ENCODE measurements at regions not wholly inside any gene's neighbourhood (a gene's known extent, or its start where the extent isn't known, plus 50 kb on each side); places are given as distances from the start of the nearest gene placed in this dataset.

- Histone ChIP-seq H3K27me3 (ENCODE audit: control insufficient read depth, insufficient read depth, low read length) (no peaks in the 10 kb centered on the region), H2AFZ (ENCODE audit: low read length) (no peak overlapping the region), H3K9ac (ENCODE audit: insufficient read depth, low read length) (no peak overlapping the region), H3K27ac (ENCODE audit: insufficient read depth, low read length) (no peak overlapping the region), H3K4me1 (ENCODE audit: control insufficient read depth, extremely low read depth, insufficient read depth, low read length) (no peaks in the 10 kb centered on the region), H4K20me1 (ENCODE audit: control insufficient read depth, extremely low read depth, insufficient read depth, low read length) (no peaks in the 10 kb centered on the region), H3K4me3 (replicated peaks in 1 of 4; ENCODE audit: control extremely low read depth in 1 of 4, insufficient read depth in 1 of 4, low read depth in 3 of 4, low read length in 4 of 4) (no peak overlapping the region), H3K79me2 (ENCODE audit: control insufficient read depth, insufficient read depth, low read length) (no peaks in the 10 kb centered on the region), H3K36me3 (ENCODE audit: control insufficient read depth, insufficient read depth, low read length) (no peaks in the 10 kb centered on the region), H3K4me2 (ENCODE audit: extremely low read depth, insufficient read depth, low read length) (no peak overlapping the region), H3K9me3 (ENCODE audit: control insufficient read depth, insufficient read depth, low read depth, low read length) (no peaks in the 10 kb centered on the region)
- DNase-seq (ENCODE audit: low read depth in 2 of 2): no peak
- TF ChIP-seq EZH2 (IDR thresholded peaks at IDR 0.05; ENCODE audit: low read length, missing control alignments) (no peak), CTCF (conservative IDR thresholded peaks at IDR 0.05 in 1 of 2, IDR thresholded peaks at IDR 0.05 in 1 of 2; ENCODE audit: low read depth in 1 of 2, low read length in 2 of 2) (no peak)
Measured at GRCh38 chr2:22340716-22341115, 1044.3 kb upstream of the KLHL29 start.

- no peaks in the 10 kb centered on the region for H3K4me1 ChIP-seq (ENCODE audit: control insufficient read depth, extremely low read depth, insufficient read depth, low read length)
- H3K27ac ChIP-seq (ENCODE audit: insufficient read depth, low read length): no peak overlapping the region
- no peaks in the 10 kb centered on the region for H4K20me1 ChIP-seq (ENCODE audit: control insufficient read depth, extremely low read depth, insufficient read depth, low read length)
- DNase-seq (ENCODE audit: low read depth in 2 of 2): no peak
- H2AFZ ChIP-seq (ENCODE audit: low read length): no peak overlapping the region
- no peaks in the 10 kb centered on the region for H3K36me3 ChIP-seq (ENCODE audit: control insufficient read depth, insufficient read depth, low read length)
- no peak overlapping the region for H3K9ac ChIP-seq (ENCODE audit: insufficient read depth, low read length)
- no peaks in the 10 kb centered on the region for H3K79me2 ChIP-seq (ENCODE audit: control insufficient read depth, insufficient read depth, low read length)
- no peaks in the 10 kb centered on the region for H3K9me3 ChIP-seq (ENCODE audit: control insufficient read depth, insufficient read depth, low read depth, low read length)
- H3K4me2 ChIP-seq (ENCODE audit: extremely low read depth, insufficient read depth, low read length): no peak overlapping the region
- H3K4me3 ChIP-seq (replicated peaks in 1 of 4; ENCODE audit: control extremely low read depth in 1 of 4, insufficient read depth in 1 of 4, low read depth in 3 of 4, low read length in 4 of 4): no peak overlapping the region
- no peak for TF ChIP-seq CTCF (conservative IDR thresholded peaks at IDR 0.05 in 1 of 2, IDR thresholded peaks at IDR 0.05 in 1 of 2; ENCODE audit: low read depth in 1 of 2, low read length in 2 of 2)
- no peak for TF ChIP-seq EZH2 (IDR thresholded peaks at IDR 0.05; ENCODE audit: low read length, missing control alignments)
- no peaks in the 10 kb centered on the region for H3K27me3 ChIP-seq (ENCODE audit: control insufficient read depth, insufficient read depth, low read length)
Measured at GRCh38 chr2:22347306-22347705, 1037.7 kb upstream of the KLHL29 start.

- no peak overlapping the region for H3K9ac ChIP-seq (ENCODE audit: insufficient read depth, low read length)
- no peaks in the 10 kb centered on the region for H3K9me3 ChIP-seq (ENCODE audit: control insufficient read depth, insufficient read depth, low read depth, low read length)
- H3K79me2 ChIP-seq (ENCODE audit: control insufficient read depth, insufficient read depth, low read length): no peaks in the 10 kb centered on the region
- H3K4me3 ChIP-seq (replicated peaks in 1 of 4; ENCODE audit: control extremely low read depth in 1 of 4, insufficient read depth in 1 of 4, low read depth in 3 of 4, low read length in 4 of 4): no peak overlapping the region
- no peaks in the 10 kb centered on the region for H3K4me1 ChIP-seq (ENCODE audit: control insufficient read depth, extremely low read depth, insufficient read depth, low read length)
- H2AFZ ChIP-seq (ENCODE audit: low read length): no peak overlapping the region
- no peaks in the 10 kb centered on the region for H4K20me1 ChIP-seq (ENCODE audit: control insufficient read depth, extremely low read depth, insufficient read depth, low read length)
- H3K27me3 ChIP-seq (ENCODE audit: control insufficient read depth, insufficient read depth, low read length): no peaks in the 10 kb centered on the region
- H3K4me2 ChIP-seq (ENCODE audit: extremely low read depth, insufficient read depth, low read length): no peak overlapping the region
- no peaks in the 10 kb centered on the region for H3K36me3 ChIP-seq (ENCODE audit: control insufficient read depth, insufficient read depth, low read length)
- TF ChIP-seq EZH2 (IDR thresholded peaks at IDR 0.05; ENCODE audit: low read length, missing control alignments): no peak
- TF ChIP-seq CTCF (conservative IDR thresholded peaks at IDR 0.05 in 1 of 2, IDR thresholded peaks at IDR 0.05 in 1 of 2; ENCODE audit: low read depth in 1 of 2, low read length in 2 of 2): no peak
- DNase-seq (ENCODE audit: low read depth in 2 of 2): no peak
- H3K27ac ChIP-seq (ENCODE audit: insufficient read depth, low read length): no peak overlapping the region
Measured at GRCh38 chr2:22350621-22351020, 1034.4 kb upstream of the KLHL29 start.
